GM12878 (cell line): ENCODE measurements at regions not wholly inside any gene's neighbourhood (a gene's known extent, or its start where the extent isn't known, plus 50 kb on each side); places are given as distances from the start of the nearest gene placed in this dataset.

ENCODE experiments used
- ATAC-seq: fragments of 200-7000 bp; cut with Tn5 transposase; 3 replicates; pipeline ENCODE4 v1.9.1; 2020; ENCODE audit warnings: mild to moderate bottlenecking, moderate library complexity
- BruUV-seq: library from RNA; stranded (reverse); fragments of 400-500 nt; replicated peaks from 2 replicates; lab custom pipeline; 2021; lab: Mats Ljungman, UMichigan
- CTCF ChIA-PET: fragments of 300-600 bp; sonication (Branson Sonifier 250); formaldehyde crosslinking; extraction: SDS; loops from one replicate; lab custom pipeline; 2021; ENCODE audit warnings: inconsistent platforms; lab: Yijun Ruan, JAX
- POLR2A ChIA-PET: fragments of 350-600 bp; formaldehyde crosslinking; extraction: SDS; loops from one replicate; lab custom pipeline; 2021; ENCODE audit warnings: inconsistent platforms; lab: Charles Lee
- RAD21 ChIA-PET: fragments of 300-600 bp; sonication (Branson Sonifier 250); formaldehyde crosslinking; loops from one replicate; lab custom pipeline; 2023; ENCODE audit warnings: antibody characterized with exemption; ENCODE audit not compliant: unreplicated experiment; lab: Charles Lee
- SMC1A ChIA-PET: fragments of 300-600 bp; sonication (Branson Sonifier 250); formaldehyde crosslinking; loops from one replicate; lab custom pipeline; 2023; ENCODE audit not compliant: unreplicated experiment, uncharacterized antibody; lab: Charles Lee
- DNase-seq: peaks from one replicate; pipeline ENCODE4 v3.0.0-alpha.2; 2011; ENCODE audit warnings: low read depth, low spot score
- FAIRE-seq: peaks from 3 replicates; lab custom pipeline; 2011; peaks lifted over from hg19 to GRCh38; lab: Jason Lieb, UNC
- H2AFZ ChIP-seq: 2 replicates; pipeline ENCODE4 v1.6.0; 2011; ENCODE audit warnings: low read depth, low read length, control low read depth; ENCODE audit not compliant: control insufficient read depth
- H3K27ac ChIP-seq: 2 replicates; pipeline ENCODE4 v1.5.1; 2011; ENCODE audit warnings: control low read depth; ENCODE audit not compliant: control insufficient read depth, insufficient read depth
- H3K27me3 ChIP-seq, 2 experiments: replicated peaks in 1 of 2; 2 replicates each; pipeline versions ENCODE4 v1.6.0 to v1.6.1; 2011; ENCODE audit warnings: low read length in 1 of 2; ENCODE audit not compliant: control insufficient read depth in 2 of 2, insufficient read depth in 2 of 2
- H3K36me3 ChIP-seq, 2 experiments: 2 replicates each; pipeline ENCODE4 v1.5.1; 2011; ENCODE audit warnings: low read length in 1 of 2; ENCODE audit not compliant: control insufficient read depth in 2 of 2, insufficient read depth in 2 of 2
- H3K4me1 ChIP-seq: 2 replicates; pipeline ENCODE4 v1.6.1; 2011; ENCODE audit warnings: mild to moderate bottlenecking, low read length, moderate library complexity, mixed read lengths; ENCODE audit not compliant: control insufficient read depth, insufficient read depth
- H3K4me2 ChIP-seq: 2 replicates; pipeline ENCODE4 v1.6.0; 2011; ENCODE audit warnings: control low read depth; ENCODE audit not compliant: control insufficient read depth, insufficient read depth
- H3K4me3 ChIP-seq: fragments of 200-600 bp; sonication (generic); 2 replicates; pipeline ENCODE4 v1.5.1; 2016
- H3K79me2 ChIP-seq: 2 replicates; pipeline ENCODE4 v1.6.0; 2011; ENCODE audit warnings: low read length; ENCODE audit not compliant: control insufficient read depth, insufficient read depth
- H3K9ac ChIP-seq: 2 replicates; pipeline ENCODE4 v1.8.0; 2011; ENCODE audit warnings: low read length, control low read depth, mixed read lengths; ENCODE audit not compliant: control insufficient read depth, insufficient read depth
- H3K9me3 ChIP-seq: replicated peaks from 3 replicates; pipeline ENCODE4 v1.5.1; 2011; ENCODE audit warnings: mild to moderate bottlenecking, low read length; ENCODE audit not compliant: control insufficient read depth, insufficient read depth
- H4K20me1 ChIP-seq: 2 replicates; pipeline ENCODE4 v1.6.0; 2011; ENCODE audit not compliant: control insufficient read depth, insufficient read depth
- ATF2 ChIP-seq: IDR thresholded peaks from 2 replicates; pipeline ENCODE4 v1.6.1; 2012; ENCODE audit warnings: low read length, inconsistent platforms
- BCLAF1 ChIP-seq: fragments of 450-650 bp; IDR thresholded peaks from 2 replicates; pipeline ENCODE4 v1.6.1; 2017; ENCODE audit warnings: antibody characterized with exemption, mild to moderate bottlenecking, moderate library complexity
- CBFB ChIP-seq: IDR thresholded peaks from 2 replicates; pipeline ENCODE4 v1.6.1; 2016; ENCODE audit warnings: antibody characterized with exemption, low read depth
- CREB1 ChIP-seq: IDR thresholded peaks from 2 replicates; pipeline ENCODE4 v1.6.1; 2012; ENCODE audit warnings: low read depth, mild to moderate bottlenecking, inconsistent platforms
- CUX1 ChIP-seq: IDR thresholded peaks from 2 replicates; pipeline ENCODE4 v1.6.1; 2012; ENCODE audit warnings: improper control_type of control experiment, low read depth, low read length; ENCODE audit not compliant: insufficient replicate concordance
- ETV6 ChIP-seq, 2 experiments: fragments of 450-650 bp in 1 of 2; IDR thresholded peaks in 1 of 2; conservative IDR thresholded peaks in 1 of 2; 2 replicates each; pipeline ENCODE4 v1.6.1; 2014; ENCODE audit warnings: antibody characterized with exemption in 1 of 2, borderline replicate concordance in 1 of 2, low read depth in 1 of 2, mild to moderate bottlenecking in 1 of 2, moderate library complexity in 1 of 2
- FOS ChIP-seq: IDR thresholded peaks from 3 replicates; pipeline ENCODE4 v1.6.1; 2011; ENCODE audit warnings: borderline replicate concordance; ENCODE audit not compliant: insufficient read length; ENCODE audit errors: extremely low read depth
- GATAD2B ChIP-seq: fragments of 450-650 bp; conservative IDR thresholded peaks from 2 replicates; pipeline ENCODE4 v1.6.1; 2017; ENCODE audit warnings: low read depth, mild to moderate bottlenecking, moderate library complexity
- MYC ChIP-seq: IDR thresholded peaks from 2 replicates; pipeline ENCODE4 v1.6.1; 2011; ENCODE audit warnings: mild to moderate bottlenecking, low read length, moderate library complexity, inconsistent platforms; ENCODE audit not compliant: insufficient read depth, insufficient replicate concordance, insufficient read length, severe bottlenecking
- NR2F1 ChIP-seq: fragments of 450-650 bp; conservative IDR thresholded peaks from 2 replicates; pipeline ENCODE4 v1.6.1; 2017; ENCODE audit warnings: mild to moderate bottlenecking
- RFX5 ChIP-seq: IDR thresholded peaks from 2 replicates; pipeline ENCODE4 v1.6.1; 2011; ENCODE audit warnings: low read depth, low read length, improper control_type of control experiment
- SREBF2 ChIP-seq: IDR thresholded peaks from 2 replicates; pipeline ENCODE4 v1.6.1; 2012; ENCODE audit warnings: mild to moderate bottlenecking, low read length
- WRNIP1 ChIP-seq: IDR thresholded peaks from 2 replicates; pipeline ENCODE4 v1.6.1; 2011; ENCODE audit warnings: low read depth, low read length, improper control_type of control experiment, borderline replicate concordance
- ZNF384 ChIP-seq: IDR thresholded peaks from 2 replicates; pipeline ENCODE4 v1.6.1; 2012; ENCODE audit warnings: low read depth, mild to moderate bottlenecking, low read length, improper control_type of control experiment, borderline replicate concordance
- ZNF622 ChIP-seq: fragments of 450-650 bp; IDR thresholded peaks from 2 replicates; pipeline ENCODE4 v1.6.1; 2017; ENCODE audit warnings: mild to moderate bottlenecking, inconsistent platforms
- WGBS: methylation state at CpG from one replicate; pipeline ENCODE4 v1.1.6; 2016; ENCODE audit warnings: low lambda C conversion rate; ENCODE audit not compliant: insufficient replicate concordance, insufficient coverage; ENCODE audit errors: missing lambda C conversion rate; 5-methylcytosine and 5-hydroxymethylcytosine counted together
- in situ Hi-C: fragments of 300-500 bp; cut with MboI; formaldehyde crosslinking; loops from 9 replicates; pipeline ENCODE4 v1.14.3; 2018; ENCODE audit warnings: mixed read lengths
- intact Hi-C: fragments of 100-400 bp; cut with micrococcal nuclease; formaldehyde crosslinking; loops from one replicate; pipeline ENCODE4 v1.14.2; 2022; ENCODE audit not compliant: unreplicated experiment

GRCh38 chr2:106282462-106283170 lies 88.5 kb upstream of the UXS1 start:
- no peaks in the 10 kb centered on the region for H3K36me3 ChIP-seq
- intact Hi-C loops (no loop called here), in situ Hi-C loops (no loop called here)
- no TSS peak for BruUV-seq
- no peak overlapping the region for H3K9ac ChIP-seq
- H3K27me3 ChIP-seq: no peaks in the 10 kb centered on the region; a peak in 1 of 4 replicates
- 48% methylated on average over 12 of the region's 12 CpGs for WGBS
- H3K27ac ChIP-seq: no peak overlapping the region
- DNase-seq (no peak), FAIRE-seq (no peak), ATAC-seq (no peak)
- H3K79me2 ChIP-seq: no peaks in the 10 kb centered on the region
- H3K4me1 ChIP-seq: no peaks in the 10 kb centered on the region
- RAD21 ChIA-PET: no interaction called here
- SMC1A ChIA-PET: no interaction called here
- H2AFZ ChIP-seq: no peak overlapping the region
- no peaks in the 10 kb centered on the region for H3K9me3 ChIP-seq
- POLR2A ChIA-PET: interaction anchor here (0.6 kb wide), 1 partner anchor 24 kb away, joined by 9 read pairs; no protein-coding TSS in a partner anchor
- no peak overlapping the region for H3K4me2 ChIP-seq
- CTCF ChIA-PET: no interaction called here
- no peak overlapping the region for H3K4me3 ChIP-seq
- no peaks in the 10 kb centered on the region for H4K20me1 ChIP-seq
- TF ChIP-seq ZNF384 (no peak), MYC (no peak), SREBF2 (no peak), CBFB (no peak), RFX5 (no peak), WRNIP1 (no peak), BCLAF1 (no peak), CUX1 (no peak), ATF2 (no peak), CREB1 (no peak), GATAD2B (no peak), ZNF622 (no peak), FOS (no peak), ETV6 (conservative IDR thresholded peaks at IDR 0.05 in 1 of 2, IDR thresholded peaks at IDR 0.05 in 1 of 2; ENCODE audit: borderline replicate concordance in 1 of 2, low read depth in 1 of 2) (no peak), NR2F1 (no peak)
- TF ChIP-seq, all 136 proteins: peak for 0
